ENCODE measurements at regions not wholly inside any gene's neighbourhood (a gene's known extent, or its start where the extent isn't known, plus 50 kb on each side); places are given as distances from the start of the nearest gene placed in this dataset.

DNA sequence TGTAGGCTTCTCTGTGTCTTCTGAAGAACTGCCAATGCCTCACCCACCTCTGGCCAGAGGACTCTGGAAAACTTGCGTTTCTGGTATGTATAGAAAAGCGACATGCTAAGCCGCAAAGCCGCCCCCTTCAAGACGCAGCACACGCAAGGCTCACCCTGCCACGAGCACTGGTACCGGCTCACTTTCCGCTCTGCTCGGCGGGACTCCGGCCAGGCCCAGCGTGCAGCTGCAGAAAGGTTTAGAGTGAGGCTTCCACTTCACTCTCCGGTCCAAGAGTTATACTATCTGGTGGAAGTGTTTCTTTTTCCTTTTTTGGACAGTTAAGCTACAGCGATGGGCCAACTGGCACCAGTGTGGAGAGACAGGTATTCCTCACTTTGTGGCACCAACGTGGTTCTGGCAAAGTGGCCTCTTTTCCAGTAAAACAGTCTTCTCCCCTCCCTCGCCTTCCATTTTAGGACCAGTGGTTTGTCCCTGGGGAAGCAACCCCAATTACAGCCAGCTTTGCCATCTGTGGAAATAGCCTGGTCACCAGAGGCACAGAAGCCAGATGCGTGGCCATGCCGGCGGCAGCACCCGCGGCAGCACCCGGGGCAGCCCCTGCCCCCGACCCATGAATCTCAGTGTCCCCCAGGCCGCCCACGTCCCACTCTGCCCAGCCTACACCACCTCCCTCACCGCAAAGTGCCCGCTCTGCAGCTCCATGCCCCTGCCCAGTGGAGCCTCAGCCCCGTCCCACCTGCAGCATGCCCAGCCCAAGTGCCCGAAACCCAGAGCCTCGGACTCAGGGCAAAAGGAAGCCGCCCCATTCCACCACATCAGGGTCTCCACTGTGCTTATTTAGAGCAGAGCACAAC lies 91.6 kb upstream of the CTDP1 start:
- TF ChIP-seq, protein P1, sequence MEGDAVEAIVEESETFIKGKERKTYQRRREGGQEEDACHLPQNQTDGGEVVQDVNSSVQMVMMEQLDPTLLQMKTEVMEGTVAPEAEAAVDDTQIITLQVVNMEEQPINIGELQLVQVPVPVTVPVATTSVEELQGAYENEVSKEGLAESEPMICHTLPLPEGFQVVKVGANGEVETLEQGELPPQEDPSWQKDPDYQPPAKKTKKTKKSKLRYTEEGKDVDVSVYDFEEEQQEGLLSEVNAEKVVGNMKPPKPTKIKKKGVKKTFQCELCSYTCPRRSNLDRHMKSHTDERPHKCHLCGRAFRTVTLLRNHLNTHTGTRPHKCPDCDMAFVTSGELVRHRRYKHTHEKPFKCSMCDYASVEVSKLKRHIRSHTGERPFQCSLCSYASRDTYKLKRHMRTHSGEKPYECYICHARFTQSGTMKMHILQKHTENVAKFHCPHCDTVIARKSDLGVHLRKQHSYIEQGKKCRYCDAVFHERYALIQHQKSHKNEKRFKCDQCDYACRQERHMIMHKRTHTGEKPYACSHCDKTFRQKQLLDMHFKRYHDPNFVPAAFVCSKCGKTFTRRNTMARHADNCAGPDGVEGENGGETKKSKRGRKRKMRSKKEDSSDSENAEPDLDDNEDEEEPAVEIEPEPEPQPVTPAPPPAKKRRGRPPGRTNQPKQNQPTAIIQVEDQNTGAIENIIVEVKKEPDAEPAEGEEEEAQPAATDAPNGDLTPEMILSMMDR (optimal IDR thresholded peaks at IDR 0.05 in 1 of 3, IDR thresholded peaks at IDR 0.05 in 1 of 3, conservative IDR thresholded peaks at IDR 0.05 in 1 of 3; ENCODE audit: extremely low read depth in 1 of 3, insufficient read depth in 2 of 3, low read length in 3 of 3), result no peak
- no peak for TF ChIP-seq EZH2 (IDR thresholded peaks at IDR 0.05; ENCODE audit: low read length)
